IPS-20b (cell line): ENCODE measurements at regions not wholly inside any gene's neighbourhood (a gene's known extent, or its start where the extent isn't known, plus 50 kb on each side); places are given as distances from the start of the nearest gene placed in this dataset.

Experiments
- H3K27ac ChIP-seq: one replicate; pipeline ENCODE4 v1.5.1; 2013; ENCODE audit warnings: low read length
- H3K27me3 ChIP-seq: 2 replicates; pipeline ENCODE4 v1.6.1; 2013; ENCODE audit warnings: mild to moderate bottlenecking, low read length, inconsistent platforms; ENCODE audit not compliant: insufficient read depth
- H3K36me3 ChIP-seq: 2 replicates; pipeline ENCODE4 v1.6.1; 2013; ENCODE audit warnings: low read depth, mild to moderate bottlenecking, inconsistent platforms, low read length, moderate library complexity; ENCODE audit not compliant: insufficient read depth
- H3K4me1 ChIP-seq: 2 replicates; pipeline ENCODE4 v1.6.1; 2013; ENCODE audit warnings: mild to moderate bottlenecking, control low read depth, inconsistent platforms, low read length, moderate library complexity; ENCODE audit not compliant: insufficient read depth
- H3K4me3 ChIP-seq: 2 replicates; pipeline ENCODE4 v1.5.1; 2013; ENCODE audit warnings: mild to moderate bottlenecking, low read length, inconsistent platforms
- H3K9ac ChIP-seq: 2 replicates; pipeline ENCODE4 v1.6.1; 2013; ENCODE audit warnings: low read depth, mild to moderate bottlenecking, inconsistent platforms, low read length, moderate library complexity
- H3K9me3 ChIP-seq: 2 replicates; pipeline ENCODE4 v1.6.1; 2013; ENCODE audit warnings: mild to moderate bottlenecking, low read depth, low read length, inconsistent platforms; ENCODE audit not compliant: insufficient read depth

DNA sequence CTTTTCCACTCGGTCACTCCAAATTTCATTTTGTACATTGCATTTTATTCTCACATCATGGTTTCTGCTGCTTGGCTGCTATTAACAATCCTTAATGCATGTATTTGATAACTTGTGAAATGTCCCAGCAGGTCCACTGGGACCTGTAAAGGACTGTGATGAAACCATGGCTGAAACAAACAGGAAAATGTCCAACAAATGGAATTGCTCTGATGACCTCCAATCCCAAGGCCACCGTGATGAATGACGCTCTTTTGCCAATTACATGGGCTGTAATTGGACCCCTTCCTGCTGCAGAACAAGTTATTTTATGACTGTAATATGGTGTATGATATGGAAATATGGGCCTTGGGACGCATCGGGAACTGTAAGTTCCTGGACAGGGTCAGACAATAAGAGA is 224.2 kb upstream of the CXCR4 start:
- Histone ChIP-seq H3K4me3 (no peak overlapping the region), H3K4me1 (no peaks in the 10 kb centered on the region), H3K9ac (no peak overlapping the region), H3K9me3 (no peaks in the 10 kb centered on the region; the same call in 1 of the 2 replicates), H3K27me3 (no peaks in the 10 kb centered on the region), H3K36me3 (no peaks in the 10 kb centered on the region), H3K27ac (no peak overlapping the region)

DNA sequence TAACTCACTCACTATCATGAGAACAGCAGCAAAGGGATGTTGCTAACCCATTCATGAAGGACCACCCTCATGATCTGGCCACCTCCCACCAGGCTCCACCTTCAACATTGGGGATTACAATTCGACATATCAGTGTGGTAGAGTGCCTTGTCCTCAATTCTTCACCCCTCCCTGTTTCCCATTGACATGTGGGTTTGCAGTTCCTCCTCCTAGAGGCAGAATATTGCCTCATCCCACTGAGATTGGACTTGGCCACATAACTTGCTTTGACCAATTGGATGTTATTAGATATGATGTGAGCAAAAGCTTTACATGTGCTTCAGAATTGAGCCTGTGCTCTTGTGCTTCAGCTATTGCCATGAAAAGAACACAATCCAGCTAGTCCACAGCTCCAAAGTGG is 217.0 kb upstream of the CXCR4 start:
- Histone ChIP-seq H3K36me3 (no peaks in the 10 kb centered on the region), H3K27ac (no peak overlapping the region), H3K4me3 (no peak overlapping the region)

GRCh38 chr2:136332436-136333095 is 214.6 kb upstream of the CXCR4 start:
- H3K27ac ChIP-seq: no peak overlapping the region
- H3K4me1 ChIP-seq: peaks cover 12% of the 10 kb centered on the region
- H3K9ac ChIP-seq: no peak overlapping the region
- H3K4me3 ChIP-seq: no peak overlapping the region
- no peaks in the 10 kb centered on the region for H3K36me3 ChIP-seq
- H3K27me3 ChIP-seq: no peaks in the 10 kb centered on the region
- no peaks in the 10 kb centered on the region for H3K9me3 ChIP-seq

More for the DNA sequence above, 217.0 kb upstream of the CXCR4 start:
- Histone ChIP-seq H3K27me3 (no peaks in the 10 kb centered on the region), H3K9me3 (no peaks in the 10 kb centered on the region; the same call in 1 of the 2 replicates), H3K4me1 (no peaks in the 10 kb centered on the region), H3K9ac (no peak overlapping the region)

DNA sequence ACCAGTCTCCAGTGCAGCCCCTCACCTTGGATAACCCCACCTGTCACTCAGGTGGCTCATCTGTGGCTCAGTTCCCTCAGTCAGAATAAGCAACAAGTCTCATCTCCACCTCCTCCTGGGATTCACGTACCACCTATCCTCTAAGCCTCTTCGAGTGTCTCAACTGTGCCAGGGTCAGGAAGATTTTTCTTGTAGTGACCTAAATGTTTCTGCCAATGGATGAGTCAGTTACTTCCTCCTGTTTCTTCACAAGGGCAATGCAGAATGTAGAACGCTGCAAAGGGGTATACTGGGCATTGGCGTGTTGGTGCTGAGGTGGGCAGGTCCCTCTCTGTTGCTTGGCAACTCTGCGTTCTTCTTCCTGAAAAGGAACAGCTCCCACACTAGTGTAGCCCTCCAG is 213.3 kb upstream of the CXCR4 start:
- no peak overlapping the region for H3K4me3 ChIP-seq
- H3K27me3 ChIP-seq: no peaks in the 10 kb centered on the region
- H3K4me1 ChIP-seq: peaks cover 17% of the 10 kb centered on the region
- H3K9me3 ChIP-seq: no peaks in the 10 kb centered on the region
- no peak overlapping the region for H3K9ac ChIP-seq
- H3K27ac ChIP-seq: no peak overlapping the region
- H3K36me3 ChIP-seq: no peaks in the 10 kb centered on the region

DNA sequence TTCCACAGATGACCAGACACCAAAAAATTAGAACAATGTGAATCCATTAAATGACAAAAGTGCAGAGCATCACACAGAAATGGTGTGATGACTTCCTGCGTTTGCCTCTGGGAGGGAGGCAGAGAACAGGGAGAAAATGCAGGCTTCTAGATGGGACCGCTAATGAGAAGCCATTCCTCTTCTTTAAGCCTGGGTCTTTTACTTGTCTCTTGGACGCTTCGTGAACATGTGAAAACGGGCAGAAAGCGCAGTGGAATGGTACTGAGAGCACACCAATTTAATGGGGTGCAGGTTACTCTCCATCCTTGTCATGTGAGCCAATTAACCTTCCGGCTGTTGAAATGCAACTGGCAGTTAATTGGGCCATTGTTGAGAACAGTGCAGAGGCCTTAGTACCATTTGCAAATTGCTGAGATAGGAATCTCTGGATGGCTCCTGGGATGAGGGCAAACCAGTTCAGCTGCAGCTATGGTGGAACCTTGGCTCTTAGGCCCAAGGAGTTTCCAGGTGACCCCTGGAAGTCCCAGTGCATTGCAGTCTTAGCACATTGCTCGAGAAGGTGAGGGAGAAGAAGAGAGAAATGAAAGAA is 210.4 kb upstream of the CXCR4 start:
- Histone ChIP-seq H3K4me1 (peaks cover 19% of the 10 kb centered on the region), H3K27me3 (no peaks in the 10 kb centered on the region), H3K4me3 (no peak overlapping the region), H3K27ac (no peak overlapping the region), H3K9me3 (no peaks in the 10 kb centered on the region), H3K9ac (no peak overlapping the region), H3K36me3 (no peaks in the 10 kb centered on the region)

DNA sequence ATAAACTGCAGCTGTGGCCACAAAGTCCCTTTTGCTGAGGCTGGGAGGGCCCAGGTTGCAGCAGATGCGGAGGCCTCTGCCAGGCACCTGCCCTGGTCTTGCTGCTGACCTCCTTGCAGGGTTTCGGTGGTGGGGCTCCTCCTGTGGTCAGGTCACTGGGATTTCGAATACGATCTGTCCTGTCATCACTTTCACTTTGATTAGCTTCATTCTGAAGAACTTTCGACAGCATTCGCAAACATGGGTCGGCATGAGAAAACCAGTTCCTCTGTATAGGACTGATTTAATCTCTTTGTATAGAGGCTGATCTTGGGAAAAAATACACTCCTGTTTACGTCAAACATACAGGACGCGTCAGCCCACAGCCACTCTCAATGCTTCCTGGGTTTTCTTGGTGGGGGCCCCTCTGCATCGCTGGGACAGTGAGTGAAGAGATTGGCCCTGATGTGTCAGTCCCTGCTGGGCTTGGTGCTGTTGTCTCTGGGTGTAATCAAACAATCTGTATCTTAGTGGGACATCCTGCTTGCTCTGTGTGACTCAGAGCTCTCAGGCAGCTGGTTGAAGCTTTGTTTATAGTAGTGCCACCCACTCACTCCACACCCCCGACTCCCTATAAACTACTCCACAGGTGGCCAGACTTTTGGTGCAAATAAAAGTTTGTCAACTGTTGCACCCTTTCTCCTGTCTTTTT is 209.4 kb upstream of the CXCR4 start:
- Histone ChIP-seq H3K27me3 (no peaks in the 10 kb centered on the region), H3K27ac (no peak overlapping the region), H3K4me1 (peaks cover 26% of the 10 kb centered on the region), H3K36me3 (no peaks in the 10 kb centered on the region), H3K9ac (no peak overlapping the region), H3K9me3 (no peaks in the 10 kb centered on the region), H3K4me3 (no peak overlapping the region)

- Histone ChIP-seq H3K4me1 (peaks cover 26% of the 10 kb centered on the region), H3K27ac (no peak overlapping the region), H3K27me3 (no peaks in the 10 kb centered on the region), H3K4me3 (no peak overlapping the region), H3K36me3 (no peaks in the 10 kb centered on the region), H3K9ac (no peak overlapping the region), H3K9me3 (no peaks in the 10 kb centered on the region)
Observed at GRCh38 chr2:136325844-136326331, 207.9 kb upstream of the CXCR4 start.

DNA sequence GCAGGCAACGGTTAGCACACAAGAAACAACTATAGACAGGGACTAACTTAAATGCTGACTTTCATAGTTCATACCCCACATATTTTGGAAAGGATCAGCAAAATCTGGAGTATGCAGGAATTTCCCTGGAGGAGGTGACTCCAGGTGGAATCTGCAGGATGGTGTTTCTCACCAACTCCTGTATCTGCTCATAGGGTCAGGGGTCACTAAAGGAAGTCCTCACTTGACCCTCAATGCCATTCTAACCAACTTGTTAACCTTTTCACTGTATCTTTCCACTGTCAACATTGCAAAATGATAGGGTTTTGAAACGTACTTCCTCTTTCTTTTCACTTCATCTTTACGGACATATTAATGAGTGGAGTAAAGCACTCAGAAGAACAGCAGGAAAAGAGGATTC is 207.0 kb upstream of the CXCR4 start:
- H3K4me1 ChIP-seq: peaks cover 26% of the 10 kb centered on the region
- H3K9ac ChIP-seq: no peak overlapping the region
- no peaks in the 10 kb centered on the region for H3K9me3 ChIP-seq
- no peaks in the 10 kb centered on the region for H3K36me3 ChIP-seq
- H3K4me3 ChIP-seq: no peak overlapping the region
- H3K27me3 ChIP-seq: no peaks in the 10 kb centered on the region
- H3K27ac ChIP-seq: no peak overlapping the region

DNA sequence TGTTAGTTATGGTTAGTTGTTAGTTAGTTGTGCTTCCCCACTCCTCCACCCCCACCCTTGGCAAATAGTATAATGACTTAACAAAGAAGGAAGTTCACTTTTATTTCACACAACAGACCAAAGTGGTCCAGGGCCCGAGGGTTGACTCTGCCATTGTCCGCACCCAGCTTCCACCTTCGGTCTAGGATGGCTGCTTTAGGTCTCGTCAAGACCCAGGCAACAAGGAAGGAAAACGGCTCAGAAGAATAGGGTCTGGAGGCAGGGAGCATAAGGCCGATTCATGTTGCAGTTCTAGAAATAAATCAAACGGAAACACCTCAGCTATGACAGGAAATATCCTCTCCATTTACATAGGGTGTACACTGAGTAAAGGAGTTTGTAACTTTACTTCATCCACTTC is 206.0 kb upstream of the CXCR4 start:
- Histone ChIP-seq H3K9me3 (no peaks in the 10 kb centered on the region), H3K4me1 (peaks cover 33% of the 10 kb centered on the region), H3K27ac (no peak overlapping the region), H3K9ac (no peak overlapping the region), H3K27me3 (no peaks in the 10 kb centered on the region), H3K4me3 (no peak overlapping the region), H3K36me3 (no peaks in the 10 kb centered on the region)

GRCh38 chr2:136323195-136323594 is 205.2 kb upstream of the CXCR4 start:
- Histone ChIP-seq H3K27ac (no peak overlapping the region), H3K4me3 (no peak overlapping the region), H3K27me3 (no peaks in the 10 kb centered on the region), H3K36me3 (no peaks in the 10 kb centered on the region), H3K9ac (no peak overlapping the region), H3K9me3 (no peaks in the 10 kb centered on the region), H3K4me1 (peaks cover 26% of the 10 kb centered on the region)

- no peak overlapping the region for H3K27ac ChIP-seq
- no peak overlapping the region for H3K4me3 ChIP-seq
- H3K27me3 ChIP-seq: no peaks in the 10 kb centered on the region
- H3K36me3 ChIP-seq: no peaks in the 10 kb centered on the region
- no peak overlapping the region for H3K9ac ChIP-seq
- H3K9me3 ChIP-seq: no peaks in the 10 kb centered on the region
- peaks cover 20% of the 10 kb centered on the region for H3K4me1 ChIP-seq
Observed at GRCh38 chr2:136322428-136322827, 204.5 kb upstream of the CXCR4 start.

DNA sequence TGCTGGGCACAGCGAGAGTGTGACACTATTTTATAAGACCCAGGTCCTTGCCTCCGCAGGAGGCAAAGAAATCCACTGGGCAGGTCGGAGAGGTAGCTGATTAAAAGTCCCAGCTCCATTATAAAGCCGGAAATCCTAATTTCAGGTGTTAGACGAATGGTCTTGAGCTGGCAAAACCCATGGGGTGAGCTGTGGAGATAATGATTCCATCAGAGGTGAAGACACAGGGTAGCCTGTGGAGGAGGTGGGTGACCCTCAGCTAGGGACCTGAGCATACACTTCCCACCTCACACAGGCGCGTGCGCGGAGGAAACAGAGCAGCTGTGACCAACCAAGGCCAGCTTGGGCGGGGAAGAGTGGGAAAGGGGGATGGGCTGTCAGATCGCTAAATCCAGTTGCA is 201.7 kb upstream of the CXCR4 start:
- Histone ChIP-seq H3K4me3 (no peak overlapping the region), H3K9ac (no peak overlapping the region), H3K27ac (no peak overlapping the region), H3K27me3 (no peaks in the 10 kb centered on the region), H3K4me1 (peaks cover 17% of the 10 kb centered on the region), H3K9me3 (no peaks in the 10 kb centered on the region), H3K36me3 (no peaks in the 10 kb centered on the region)
